Panc1 (cell line): ENCODE measurements at regions not wholly inside any gene's neighbourhood (a gene's known extent, or its start where the extent isn't known, plus 50 kb on each side); places are given as distances from the start of the nearest gene placed in this dataset.

Source experiments
- ATAC-seq: fragments of 200-7000 bp; cut with Tn5 transposase; 2 replicates; pipeline ENCODE4 v1.9.1; 2020; ENCODE audit warnings: mild to moderate bottlenecking, moderate library complexity
- BruUV-seq: library from RNA; stranded (reverse); fragments of 400-500 nt; replicated peaks from 2 replicates; lab custom pipeline; 2021; lab: Mats Ljungman, UMichigan
- CTCF ChIA-PET: fragments of 300-600 bp; sonication (Branson Sonifier 250); formaldehyde crosslinking; loops from one replicate; lab custom pipeline; 2022; ENCODE audit warnings: antibody characterized with exemption; lab: Charles Lee
- POLR2A ChIA-PET: fragments of 300-600 bp; sonication (Branson Sonifier 250); formaldehyde crosslinking; loops from one replicate; lab custom pipeline; 2022; ENCODE audit warnings: antibody characterized with exemption; lab: Charles Lee
- DNase-seq: peaks from one replicate; pipeline ENCODE4 v3.0.0-alpha.2; 2010; ENCODE audit warnings: low read depth, low spot score
- H3K27ac ChIP-seq: 2 replicates; pipeline ENCODE4 v1.5.1; 2011; ENCODE audit warnings: mild to moderate bottlenecking, low read length, inconsistent platforms
- H3K27me3 ChIP-seq: fragments of 200-500 bp; sonication (Bioruptor generic); 2 replicates; pipeline ENCODE4 v1.6.0; 2014; ENCODE audit warnings: low read length, inconsistent platforms; ENCODE audit not compliant: control insufficient read depth, insufficient read depth
- H3K36me3 ChIP-seq: fragments of 200-500 bp; sonication (Bioruptor generic); 2 replicates; pipeline ENCODE4 v1.5.1; 2014; ENCODE audit warnings: inconsistent platforms, mild to moderate bottlenecking, low read length, moderate library complexity; ENCODE audit not compliant: control insufficient read depth, insufficient read depth
- H3K4me1 ChIP-seq: 2 replicates; pipeline ENCODE4 v1.5.1; 2011; ENCODE audit warnings: inconsistent platforms, mild to moderate bottlenecking, low read length, moderate library complexity; ENCODE audit not compliant: control insufficient read depth, insufficient read depth
- H3K4me3 ChIP-seq, 2 experiments: 2 replicates each; pipeline ENCODE4 v1.5.1; 2011 to 2012; ENCODE audit warnings: low read depth in 2 of 2, low read length in 2 of 2, mild to moderate bottlenecking in 2 of 2, inconsistent platforms in 1 of 2, moderate library complexity in 1 of 2
- H3K9me3 ChIP-seq: fragments of 200-500 bp; sonication (Bioruptor generic); 2 replicates; pipeline ENCODE4 v1.5.1; 2014; ENCODE audit warnings: low read depth, mild to moderate bottlenecking, inconsistent platforms, low read length, moderate library complexity; ENCODE audit not compliant: control insufficient read depth, insufficient read depth
- CTCF ChIP-seq: fragments of 450-650 bp; IDR thresholded peaks from 2 replicates; pipeline ENCODE4 v1.5.1; 2017; ENCODE audit warnings: mild to moderate bottlenecking
- POLR2AphosphoS5 ChIP-seq: IDR thresholded peaks from 2 replicates; pipeline ENCODE4 v1.6.1; 2012; ENCODE audit warnings: mild to moderate bottlenecking, low read depth, low read length, moderate library complexity
- REST ChIP-seq, 2 experiments: IDR thresholded peaks; 2 replicates each; pipeline ENCODE4 v1.6.1; 2011 to 2012; ENCODE audit warnings: low read depth in 2 of 2, control low read depth in 1 of 2, low read length in 1 of 2, mild to moderate bottlenecking in 1 of 2, moderate library complexity in 1 of 2; ENCODE audit not compliant: insufficient read depth in 1 of 2
- SIN3A ChIP-seq: IDR thresholded peaks from 2 replicates; pipeline ENCODE4 v1.6.1; 2012; ENCODE audit warnings: low read depth, mild to moderate bottlenecking, low read length, moderate library complexity, borderline replicate concordance; ENCODE audit not compliant: insufficient read depth
- TCF7L2 ChIP-seq: IDR thresholded peaks from 2 replicates; pipeline ENCODE4 v1.6.1; 2011; ENCODE audit warnings: mild to moderate bottlenecking, low read depth, low read length, inconsistent platforms
- in situ Hi-C: cut with HindIII; loops from 2 replicates; pipeline ENCODE4 v1.10.0; 2016; ENCODE audit warnings: low sequenced_read_pairs, low pct_unique_long_range_greater_than_20kb
- intact Hi-C: fragments of 100-400 bp; cut with micrococcal nuclease; formaldehyde crosslinking; loops from one replicate; pipeline ENCODE4 v1.10.0; 2022; ENCODE audit not compliant: unreplicated experiment

- POLR2A ChIA-PET = no interaction called here
- no peak for ATAC-seq
- in situ Hi-C loops = no loop called here
Observed at GRCh38 chr14:51176839-51177238, 63.2 kb upstream of the TMX1 start.

GRCh38 chr14:51180577-51180976, 59.5 kb upstream of the TMX1 start:
- Histone ChIP-seq H3K9me3 (no peaks in the 10 kb centered on the region), H3K4me3 (no peak overlapping the region), H3K36me3 (no peaks in the 10 kb centered on the region; the same call in 1 of the 2 replicates), H3K27me3 (peaks cover 5% of the 10 kb centered on the region; the same call in 1 of the 2 replicates), H3K27ac (no peak overlapping the region), H3K4me1 (no peaks in the 10 kb centered on the region)
- ChIA-PET CTCF (no interaction called here), POLR2A (no interaction called here)
- DNase-seq (no peak), ATAC-seq (no peak)
- no peak for TF ChIP-seq REST (IDR thresholded peaks at IDR 0.05; ENCODE audit: insufficient read depth in 1 of 2, low read depth in 2 of 2, low read length in 1 of 2)
- no peak for TF ChIP-seq SIN3A
- no peak for TF ChIP-seq TCF7L2
- TF ChIP-seq CTCF = no peak
- no peak for TF ChIP-seq POLR2AphosphoS5
- no TSS peak for BruUV-seq
- in situ Hi-C loops = no loop called here
- intact Hi-C loops = no loop called here

More at GRCh38 chr14:51176839-51177238, 63.2 kb upstream of the TMX1 start:
- Histone ChIP-seq H3K27me3 (peaks cover 8% of the 10 kb centered on the region), H3K4me1 (no peaks in the 10 kb centered on the region), H3K4me3 (no peak overlapping the region), H3K36me3 (no peaks in the 10 kb centered on the region; the same call in 1 of the 2 replicates), H3K27ac (no peak overlapping the region), H3K9me3 (no peaks in the 10 kb centered on the region)
- DNase-seq = no peak
- CTCF ChIA-PET = no interaction called here
- TF ChIP-seq POLR2AphosphoS5 = no peak
- TF ChIP-seq CTCF = no peak
- no peak for TF ChIP-seq SIN3A
- no peak for TF ChIP-seq REST (IDR thresholded peaks at IDR 0.05; ENCODE audit: insufficient read depth in 1 of 2, low read depth in 2 of 2, low read length in 1 of 2)
- TF ChIP-seq TCF7L2 = no peak
- no TSS peak for BruUV-seq
- intact Hi-C loops = no loop called here
